GM18858 (cell line): ENCODE measurements at regions not wholly inside any gene's neighbourhood (a gene's known extent, or its start where the extent isn't known, plus 50 kb on each side); places are given as distances from the start of the nearest gene placed in this dataset.
"Not testable (repeated sequence)": the region's sequence is repeated elsewhere in the genome, so short reads cannot be mapped to it uniquely, and the experiment has no call there.

ENCODE experiments used
- ATAC-seq: cut with Tn5 transposase; IDR thresholded peaks from one replicate; pipeline ENCODE4 v1.9.1; 2021; ENCODE audit not compliant: unreplicated experiment

DNA sequence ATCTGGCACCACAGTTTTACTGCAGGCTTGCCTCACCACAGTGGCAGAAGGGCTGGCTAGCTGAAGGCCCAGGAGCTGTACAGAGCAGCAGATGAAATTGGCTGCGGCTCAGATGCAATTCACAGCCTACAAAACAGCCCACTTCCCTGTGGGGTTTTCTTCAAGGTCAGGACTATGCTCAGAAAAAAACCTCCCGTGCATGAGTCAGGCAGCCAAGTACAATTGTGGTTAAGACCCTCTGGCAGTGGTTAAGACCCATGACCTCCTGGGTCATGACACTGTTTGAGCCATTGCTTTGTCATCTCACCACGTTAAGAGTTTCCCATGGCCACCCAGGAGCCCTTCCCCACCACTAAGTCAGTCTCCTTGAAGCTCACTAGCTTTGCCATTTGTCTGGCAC lies 276.3 kb downstream of the HNRNPD start:
- ATAC-seq = no peak

DNA sequence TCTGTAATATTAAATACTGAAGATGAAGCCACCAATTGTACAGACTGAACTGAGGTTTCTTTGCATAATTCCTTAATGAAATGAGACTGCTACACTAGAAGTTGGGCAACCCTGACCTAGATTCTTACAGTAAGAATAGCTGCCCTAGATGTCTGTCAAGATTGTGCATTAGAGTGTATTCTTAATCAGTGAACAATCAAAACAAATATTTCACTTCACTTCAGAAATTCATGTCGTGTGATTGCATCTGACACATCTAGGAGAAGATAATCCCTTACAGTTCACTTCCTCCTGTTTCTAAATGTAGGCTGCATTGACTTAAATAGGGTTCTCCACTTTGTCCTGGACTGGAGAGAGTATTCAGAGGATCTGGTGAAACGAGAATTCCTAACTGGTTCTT lies 283.1 kb downstream of the HNRNPD start:
- no peak for ATAC-seq

DNA sequence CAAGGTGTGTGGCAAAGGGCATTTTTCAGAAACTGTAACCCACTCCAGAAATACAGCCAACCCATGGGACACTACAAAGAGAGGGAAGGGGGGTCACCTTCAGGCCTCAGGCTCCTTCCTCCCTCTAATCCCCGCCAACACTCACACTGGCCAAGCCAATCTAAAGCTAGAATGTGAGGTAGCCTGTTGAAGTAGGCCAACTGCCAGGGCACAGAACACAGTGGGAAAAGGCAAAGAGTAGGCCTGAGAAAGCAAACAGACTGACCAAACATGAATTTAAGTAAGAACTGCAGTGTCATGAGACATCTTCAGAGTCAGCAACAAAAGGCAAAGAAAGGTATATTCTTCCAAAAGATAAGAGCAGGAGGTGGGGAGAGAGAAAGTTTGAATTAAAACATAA lies 289.0 kb downstream of the HNRNPD start:
- no peak for ATAC-seq

DNA sequence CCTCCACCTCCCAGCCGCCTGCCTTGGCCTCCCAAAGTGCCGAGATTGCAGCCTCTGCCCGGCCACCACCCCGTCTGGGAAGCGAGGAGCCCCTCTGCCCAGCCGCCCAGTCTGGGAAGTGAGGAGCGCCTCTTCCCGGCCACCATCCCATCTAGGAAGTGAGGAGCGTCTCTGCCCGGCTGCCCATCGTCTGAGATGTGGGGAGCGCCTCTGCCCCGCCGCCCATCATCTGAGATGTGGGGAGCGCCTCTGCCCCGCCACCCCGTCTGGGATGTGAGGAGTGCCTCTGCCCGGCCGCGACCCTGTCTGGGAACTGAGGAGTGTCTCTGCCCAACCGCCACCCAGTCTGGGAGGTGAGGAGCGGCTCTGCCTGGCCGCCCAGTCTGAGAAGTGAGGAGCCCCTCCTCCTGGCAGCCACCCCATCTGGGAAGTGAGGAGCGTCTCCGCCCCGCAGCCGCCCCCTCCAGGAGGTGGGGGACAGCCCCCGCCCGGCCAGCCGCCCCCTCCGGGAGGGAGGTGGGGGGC lies 296.3 kb downstream of the HNRNPD start:
- not testable (repeated sequence) for ATAC-seq

DNA sequence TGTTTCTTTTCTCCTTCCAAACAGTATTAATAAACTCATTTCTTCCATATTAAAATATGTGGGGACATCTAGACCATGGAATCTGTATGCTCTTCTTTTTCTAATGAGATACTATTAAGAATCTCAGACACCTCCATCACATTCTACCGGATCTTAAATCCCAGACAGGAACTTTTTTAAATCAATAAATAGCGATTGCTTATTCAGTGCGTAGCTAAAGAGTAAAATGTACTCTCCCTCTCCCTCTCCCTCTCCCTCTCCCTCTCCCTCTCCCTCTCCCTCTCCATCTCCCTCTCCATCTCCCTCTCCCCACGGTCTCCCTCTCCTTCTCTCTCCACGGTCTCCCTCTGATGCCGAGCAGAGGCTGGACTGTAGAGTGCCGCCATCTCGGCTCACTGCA lies 297.0 kb downstream of the HNRNPD start:
- no peak for ATAC-seq

DNA sequence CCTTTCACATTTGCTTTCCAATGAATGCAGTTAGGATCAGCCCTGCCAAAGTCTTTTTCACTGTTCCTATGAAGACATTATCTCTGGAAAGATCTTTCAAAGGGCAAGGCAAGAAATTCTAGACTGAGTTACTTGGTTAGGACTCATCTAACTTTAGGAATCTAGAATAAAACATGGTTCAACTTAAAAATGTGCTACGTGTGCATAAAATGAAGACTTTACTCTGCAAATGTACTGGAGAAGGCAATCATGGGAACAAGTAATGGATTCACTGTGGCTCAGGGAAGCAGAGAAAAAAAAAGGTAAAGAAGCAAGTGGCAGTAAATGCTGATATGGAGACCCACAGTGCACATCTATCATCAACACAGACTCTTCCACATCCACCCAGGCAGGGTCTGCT lies 297.4 kb downstream of the HNRNPD start:
- ATAC-seq = no peak

DNA sequence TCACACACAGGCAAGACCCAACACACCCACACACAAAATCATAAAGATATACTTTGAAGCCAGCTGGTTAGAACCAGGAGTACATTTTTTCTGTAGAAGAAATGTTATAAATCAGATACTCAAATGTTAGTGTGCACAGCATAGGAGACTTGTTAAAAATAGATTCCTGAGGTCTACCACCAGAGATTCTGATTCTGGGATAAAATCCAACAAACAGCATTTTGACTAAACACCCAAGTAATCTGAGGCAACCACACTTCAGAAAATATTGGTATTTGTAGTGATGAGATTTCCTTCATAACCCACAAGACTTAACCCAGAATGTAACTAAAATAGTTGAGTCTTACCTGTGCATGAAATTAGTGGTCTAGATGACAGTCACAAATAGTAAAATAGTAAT lies 301.8 kb downstream of the HNRNPD start:
- ATAC-seq = no peak

DNA sequence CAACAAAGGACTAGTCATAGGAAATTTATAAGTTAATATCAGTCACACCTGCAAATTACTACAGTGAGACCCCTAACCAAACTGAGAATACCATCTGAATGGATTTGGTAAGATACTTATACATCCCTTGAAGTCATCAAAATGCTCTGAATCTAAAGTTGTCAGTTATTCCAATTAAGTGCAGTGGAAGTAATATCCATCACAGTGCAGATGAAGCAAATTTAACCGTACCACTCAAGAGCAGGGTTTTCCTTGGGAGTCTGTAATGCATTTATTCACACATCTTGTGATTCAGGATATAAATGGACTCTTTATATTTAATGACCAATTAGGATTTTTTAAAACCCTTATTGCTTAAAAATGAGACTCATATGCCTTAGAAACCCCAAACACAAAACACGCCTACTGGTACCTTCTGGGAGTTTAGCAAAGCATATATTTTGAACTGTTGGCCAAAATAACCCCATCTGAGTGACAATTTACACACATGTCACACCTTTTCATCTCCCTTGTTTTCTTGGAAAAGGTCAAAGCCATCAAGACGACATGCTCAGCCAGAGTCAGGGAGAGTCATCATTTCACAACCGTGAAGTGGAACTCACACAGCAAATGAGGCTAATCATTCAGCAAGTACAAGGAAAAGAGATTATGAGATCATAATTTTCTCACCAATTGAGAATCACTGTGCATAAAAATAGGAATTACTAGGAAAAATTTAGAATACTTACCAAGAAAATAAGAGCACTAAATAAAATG lies 303.7 kb downstream of the HNRNPD start:
- no peak for ATAC-seq

DNA sequence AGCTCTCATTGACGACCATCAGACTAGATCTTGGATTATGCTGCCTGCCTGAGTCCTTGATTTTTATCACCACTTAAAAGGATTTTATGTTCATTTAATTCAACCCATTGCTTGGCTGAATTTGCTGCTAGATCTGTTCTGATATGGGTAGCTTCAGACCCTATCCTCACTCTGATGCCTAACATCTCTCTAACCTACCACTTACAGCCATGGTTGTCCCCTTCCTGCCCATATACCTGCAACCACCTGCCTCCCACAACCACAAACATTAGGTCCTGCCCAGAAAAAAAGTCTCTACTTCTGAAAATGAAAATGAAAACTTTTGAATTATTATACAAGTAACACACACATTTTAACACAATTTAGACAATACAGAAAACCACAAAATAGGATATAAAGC lies 310.8 kb downstream of the HNRNPD start:
- no peak for ATAC-seq

DNA sequence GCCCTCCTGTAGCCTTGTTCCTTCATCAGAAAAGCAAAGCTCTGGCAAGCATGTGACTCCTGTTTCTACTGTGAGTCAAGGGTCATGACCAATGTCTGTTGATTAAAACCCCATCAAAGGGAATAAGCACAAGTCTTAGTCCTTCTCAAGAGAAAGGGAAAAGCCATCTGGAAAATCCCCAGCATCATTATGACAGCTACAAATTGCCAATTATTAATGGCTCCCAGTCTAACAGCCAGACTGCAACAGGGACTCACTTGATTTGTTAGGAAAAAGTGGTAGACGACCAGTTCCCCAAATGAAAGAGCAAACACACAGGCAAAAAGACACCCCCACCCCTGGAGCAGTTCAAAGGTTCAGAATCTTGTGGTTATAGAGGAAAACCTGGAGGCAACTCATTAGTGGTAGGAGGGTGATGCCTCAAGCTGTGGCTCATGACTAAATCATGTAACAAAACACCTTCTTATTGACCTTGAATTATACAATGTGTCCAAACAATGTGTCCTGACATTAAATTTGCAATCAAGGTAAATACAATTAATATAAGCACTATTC lies 315.7 kb downstream of the HNRNPD start:
- ATAC-seq = no peak

DNA sequence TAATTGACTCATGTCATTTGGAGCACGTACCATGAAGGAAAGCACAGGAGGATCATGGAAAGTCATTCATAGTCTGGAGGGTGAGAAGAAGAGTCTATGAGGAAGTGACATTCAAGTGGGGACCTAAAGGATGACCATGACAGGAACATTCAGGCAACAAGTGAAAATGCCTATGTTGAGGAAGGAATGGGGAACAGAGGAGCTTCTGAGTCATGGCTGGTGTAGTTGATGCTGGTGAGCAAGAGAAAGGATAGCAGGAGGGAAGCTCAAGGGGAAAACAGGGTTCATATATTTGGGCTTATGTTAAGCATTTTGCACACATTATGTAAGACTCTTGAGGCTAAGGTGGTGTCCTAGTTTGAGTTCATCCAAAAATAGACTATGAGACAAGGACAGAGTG lies 318.6 kb downstream of the HNRNPD start:
- no peak for ATAC-seq

DNA sequence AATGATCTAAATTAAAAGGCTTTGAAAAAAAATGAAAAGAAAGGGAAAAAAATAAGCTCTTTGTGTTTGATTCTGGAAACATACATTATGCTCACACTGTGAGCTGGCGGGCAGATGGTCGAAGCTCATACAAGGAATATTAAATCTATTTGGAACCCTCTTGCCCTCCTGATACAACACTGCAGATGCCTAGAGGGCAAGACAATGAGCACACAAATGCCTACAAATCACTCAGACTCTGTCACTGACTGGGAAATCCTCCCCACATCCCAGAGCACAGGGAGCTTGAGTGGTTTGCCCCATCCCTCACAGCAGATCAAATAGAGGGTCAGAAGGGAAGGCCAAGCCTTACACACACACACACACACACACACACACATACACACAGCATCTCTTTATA lies 320.4 kb downstream of the HNRNPD start:
- no peak for ATAC-seq

DNA sequence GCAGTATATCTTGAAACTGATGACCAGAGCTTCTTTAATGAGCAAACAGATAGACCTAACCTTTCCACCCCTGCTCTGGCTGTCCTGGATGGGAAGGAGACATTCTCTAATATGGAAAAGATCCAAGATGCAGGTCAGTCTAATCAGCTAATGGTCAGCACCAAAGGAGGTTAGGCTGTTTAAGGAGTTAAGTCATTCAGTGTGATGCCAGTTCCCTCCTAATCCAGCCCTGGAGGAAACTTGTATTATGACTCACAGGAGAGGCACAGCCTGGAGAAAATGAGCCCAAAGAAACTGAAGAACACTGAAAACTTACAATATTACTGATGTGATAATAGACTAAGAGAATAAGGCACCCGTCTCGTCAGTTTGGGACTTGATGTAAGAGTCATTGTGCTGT lies 323.0 kb downstream of the HNRNPD start:
- ATAC-seq = no peak

DNA sequence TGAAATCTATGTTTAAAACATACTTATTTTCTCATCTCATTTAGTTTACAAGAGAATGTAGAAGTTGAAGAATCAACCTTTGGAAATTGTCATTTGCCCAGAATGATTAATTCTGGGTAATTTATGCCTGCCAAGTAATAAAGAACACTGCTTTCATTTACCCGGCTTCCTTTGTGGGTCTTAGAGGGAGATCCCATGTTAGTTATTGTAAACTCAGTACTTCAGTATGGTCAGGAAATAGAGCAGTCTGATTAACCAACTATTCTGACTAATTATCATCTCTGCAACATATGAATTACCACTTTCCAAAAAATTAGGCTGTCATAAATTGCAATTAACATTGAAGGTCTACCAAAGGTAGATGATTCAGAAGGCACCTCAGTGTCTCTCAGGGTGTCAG lies 324.5 kb downstream of the HNRNPD start:
- ATAC-seq = no peak

DNA sequence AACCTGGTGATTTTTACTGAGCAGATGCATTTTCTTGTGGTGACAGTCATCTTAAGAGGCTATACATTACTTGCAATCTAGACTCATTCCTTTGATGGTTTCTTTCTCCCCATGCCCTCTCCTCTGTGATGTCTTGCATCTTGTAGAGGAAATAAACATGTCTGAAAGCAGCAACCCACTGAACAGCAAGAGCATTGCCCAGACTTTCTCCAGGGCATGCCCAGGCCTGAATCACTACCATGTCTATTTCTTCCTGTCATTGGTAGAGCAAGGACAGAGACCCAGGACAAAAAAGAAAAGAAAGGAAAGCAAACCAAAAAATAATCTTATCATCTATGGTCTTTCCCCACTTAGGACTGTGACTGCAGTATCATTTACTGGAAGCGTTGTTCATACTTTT lies 326.1 kb downstream of the HNRNPD start:
- ATAC-seq = no peak

DNA sequence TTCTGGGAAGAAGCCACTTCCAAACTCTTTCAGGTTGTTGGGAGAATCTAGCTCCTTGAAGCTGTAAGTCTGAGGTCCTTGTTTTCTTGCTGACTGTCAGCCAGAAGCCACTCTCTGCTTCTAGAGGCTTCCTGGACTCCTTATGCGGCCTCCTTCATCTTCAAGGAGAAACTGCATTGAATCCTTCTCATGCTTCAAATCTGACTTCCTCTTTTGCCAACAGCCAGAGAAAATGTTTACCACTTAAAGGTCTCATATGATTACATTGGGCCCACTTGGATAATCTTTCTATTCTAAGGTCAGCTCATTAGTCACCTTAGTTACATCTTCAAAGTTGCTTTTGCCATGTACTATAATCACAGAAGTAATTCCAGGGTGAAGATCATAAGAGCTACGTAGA lies 327.0 kb downstream of the HNRNPD start:
- no peak for ATAC-seq

DNA sequence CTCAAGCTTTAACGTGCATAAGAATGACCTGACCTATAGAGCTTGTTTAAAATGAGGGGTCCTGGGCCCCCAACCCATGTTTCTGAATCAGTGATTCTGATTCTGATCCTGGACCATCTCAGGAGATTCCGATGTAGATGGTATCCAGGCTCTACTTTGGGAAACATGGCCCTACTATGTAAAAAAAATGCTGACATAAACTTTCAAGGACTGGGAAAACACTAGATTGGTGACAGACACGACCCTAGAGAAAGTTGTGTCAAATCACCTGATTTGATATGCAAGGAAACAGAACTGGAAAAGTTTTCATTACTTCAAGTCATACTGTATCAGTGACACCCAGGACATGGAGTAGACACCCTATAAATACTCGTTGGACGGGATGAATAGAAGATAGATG lies 328.5 kb downstream of the HNRNPD start:
- ATAC-seq = no peak

DNA sequence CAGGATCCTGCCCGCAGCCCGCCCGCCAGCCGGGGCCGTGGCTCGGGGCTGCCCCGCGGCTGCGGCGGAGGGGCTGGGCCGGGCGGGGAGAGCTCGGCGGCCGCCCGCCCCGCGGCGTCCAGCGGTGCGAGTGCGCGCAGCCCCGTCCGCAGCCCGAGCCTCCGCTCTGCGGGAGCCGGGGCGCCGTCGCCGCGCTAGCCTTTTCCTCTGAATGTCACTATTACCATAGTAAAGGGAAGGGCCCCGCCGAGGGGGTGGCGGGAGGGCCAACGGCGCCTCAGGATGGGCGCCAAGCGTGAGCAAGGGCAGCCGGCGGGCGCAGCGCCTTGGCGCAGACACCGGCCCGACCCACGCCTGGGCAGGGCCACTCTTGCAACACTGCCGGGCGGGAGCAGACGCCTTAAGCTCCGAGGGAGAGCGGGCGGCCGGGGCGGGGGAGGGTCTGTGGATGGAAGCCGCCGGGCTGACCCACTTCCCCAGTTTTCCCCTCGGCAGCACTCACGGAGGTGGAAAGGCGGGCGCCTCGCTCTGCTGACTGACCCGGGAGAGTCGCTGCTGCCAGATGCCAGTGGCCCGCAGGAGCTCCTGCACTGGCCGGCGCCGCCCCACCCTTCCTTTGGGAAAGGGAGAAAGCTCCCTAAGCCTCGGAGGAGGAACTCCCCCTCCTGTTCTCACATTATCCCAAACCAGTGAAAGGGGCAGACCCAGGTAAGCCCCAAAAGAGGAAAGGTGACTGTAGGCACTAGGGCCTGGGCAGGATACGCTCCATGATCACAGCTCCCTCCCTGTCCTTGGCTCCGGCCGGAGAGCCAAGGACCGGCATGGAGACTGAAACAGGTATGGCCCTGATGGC lies 329.4 kb downstream of the HNRNPD start:
- no peak for ATAC-seq

DNA sequence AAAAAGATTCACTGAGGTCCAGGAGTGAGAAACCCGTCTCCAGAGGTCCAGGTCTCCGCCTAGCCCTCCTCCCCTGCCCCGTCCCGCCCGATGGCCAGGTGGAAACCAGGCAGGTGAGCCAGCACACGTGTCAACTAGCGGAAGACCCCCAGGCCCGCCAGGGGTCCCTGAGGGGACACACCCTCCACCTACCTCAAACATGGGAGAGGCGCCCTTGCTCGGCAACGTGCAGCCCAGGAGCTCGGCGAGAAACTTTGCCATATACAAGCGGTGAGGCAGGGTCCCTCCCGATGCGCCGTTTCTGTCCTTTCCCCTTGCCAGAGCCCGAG lies 330.0 kb downstream of the HNRNPD start:
- no peak for ATAC-seq

DNA sequence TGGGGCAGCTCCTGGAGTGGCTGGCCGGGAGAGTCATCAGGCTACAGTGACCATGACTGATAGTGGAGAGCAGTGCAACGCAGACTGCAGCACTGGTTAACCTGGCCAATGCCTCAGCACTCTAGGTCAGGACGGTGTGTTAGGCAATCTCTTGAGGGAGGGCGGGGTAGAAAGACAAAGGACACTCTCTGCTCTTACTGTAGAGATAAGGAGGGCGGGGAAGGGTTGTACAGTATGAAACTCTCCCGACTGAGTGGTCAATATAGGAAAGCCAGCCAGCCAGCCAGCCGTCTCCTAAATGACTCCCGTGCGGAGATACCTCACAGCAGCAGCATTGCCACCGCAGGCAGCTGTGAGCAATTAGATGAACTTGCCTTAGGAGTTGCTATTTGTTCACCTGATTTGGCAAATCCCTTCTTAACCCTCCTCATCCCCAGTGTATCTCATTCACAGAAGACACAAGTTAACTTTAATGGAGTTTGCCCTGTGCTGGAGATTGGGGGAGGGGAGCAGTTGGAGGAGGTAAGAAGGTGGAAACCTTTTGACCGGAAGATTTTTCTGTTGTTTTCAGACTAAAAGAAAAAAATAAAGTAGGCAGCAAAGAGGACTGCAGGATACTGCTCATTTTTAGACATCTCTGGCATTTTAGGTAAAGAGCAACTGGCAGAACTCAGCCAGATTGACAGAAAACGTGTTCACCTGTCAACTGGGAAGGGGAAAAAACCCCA lies 330.5 kb downstream of the HNRNPD start:
- ATAC-seq = no peak

DNA sequence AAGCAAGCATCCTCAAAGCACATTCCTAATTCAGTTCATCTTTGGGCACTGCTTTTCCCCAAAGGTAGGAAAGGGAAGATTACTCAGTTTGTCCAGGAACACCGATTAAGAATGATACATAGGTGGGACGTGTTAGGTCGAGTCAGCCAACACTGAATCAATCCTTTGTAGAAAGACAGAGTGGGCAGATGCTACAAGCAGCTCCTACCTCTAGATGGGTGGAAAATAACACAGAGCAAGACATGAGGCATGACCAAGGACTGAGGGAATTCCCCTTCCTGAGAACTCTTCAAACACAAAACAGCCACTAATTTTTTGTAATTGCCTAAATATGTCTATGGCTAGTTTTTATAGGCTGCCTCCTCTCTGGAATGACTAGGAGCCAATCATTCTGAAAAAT lies 331.7 kb downstream of the HNRNPD start:
- no peak for ATAC-seq
